ENCODE measurements at regions not wholly inside any gene's neighbourhood (a gene's known extent, or its start where the extent isn't known, plus 50 kb on each side); places are given as distances from the start of the nearest gene placed in this dataset.
"Not testable (repeated sequence)": the region's sequence is repeated elsewhere in the genome, so short reads cannot be mapped to it uniquely, and the experiment has no call there.

GRCh38 chr3:95587641-95588040, 1226.8 kb upstream of the EPHA6 start:
- not testable (repeated sequence) for TF ChIP-seq CTCF, EZH2, EZH2phosphoT487 (IDR thresholded peaks at IDR 0.05)

Measured in neural progenitor cell (in vitro differentiated cells).